HG03460 (cell line): ENCODE measurements at regions not wholly inside any gene's neighbourhood (a gene's known extent, or its start where the extent isn't known, plus 50 kb on each side); places are given as distances from the start of the nearest gene placed in this dataset.

Experiments
- ATAC-seq: cut with Tn5 transposase; IDR thresholded peaks from one replicate; pipeline ENCODE4 v1.9.1; 2021; ENCODE audit not compliant: unreplicated experiment

DNA sequence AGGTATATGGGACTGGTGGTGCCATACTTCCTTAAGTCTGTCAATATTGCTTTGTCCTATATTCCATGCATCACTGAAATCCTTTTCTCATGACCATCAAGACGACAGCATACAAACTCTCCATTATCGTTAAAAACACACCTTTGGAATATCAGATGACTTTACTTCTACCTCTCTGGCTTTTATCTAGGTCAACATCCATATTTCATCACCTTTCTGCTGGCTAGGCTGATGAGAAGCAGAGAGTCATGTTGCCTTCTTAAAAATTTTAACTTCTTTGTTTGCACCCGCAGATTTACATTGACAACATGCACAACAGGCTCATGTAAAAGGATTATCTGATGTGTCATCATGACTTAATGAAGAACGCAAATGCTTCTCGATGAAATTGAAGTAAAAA, 771.4 kb downstream of the OLFM4 start:
- no peak for ATAC-seq

DNA sequence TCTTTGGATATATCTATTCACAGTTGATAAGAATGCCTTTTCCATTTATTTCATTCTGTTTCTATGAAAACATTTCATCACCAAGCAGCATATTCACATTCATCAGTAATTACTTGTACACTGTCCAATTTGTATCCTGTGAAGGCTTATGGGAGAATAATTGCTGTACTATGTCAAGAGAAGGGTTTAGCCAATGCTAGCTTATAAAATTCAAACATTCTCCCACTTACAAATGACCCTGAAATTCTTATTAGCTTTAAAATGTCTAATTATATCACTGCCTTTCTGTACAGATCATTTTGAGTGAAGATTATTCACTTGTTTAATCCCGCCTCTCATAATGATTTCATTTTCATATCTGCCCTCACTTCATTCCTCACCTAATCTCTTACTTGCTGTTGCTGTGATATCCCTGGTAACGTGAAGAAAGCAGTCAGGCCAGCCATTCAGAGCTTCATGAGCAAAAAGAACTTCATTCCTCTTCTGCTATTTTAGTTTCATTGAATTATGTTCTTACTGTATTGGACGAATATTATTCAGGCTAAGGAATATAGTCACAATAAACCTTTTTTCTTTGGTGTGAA, 778.7 kb downstream of the OLFM4 start:
- no peak for ATAC-seq

DNA sequence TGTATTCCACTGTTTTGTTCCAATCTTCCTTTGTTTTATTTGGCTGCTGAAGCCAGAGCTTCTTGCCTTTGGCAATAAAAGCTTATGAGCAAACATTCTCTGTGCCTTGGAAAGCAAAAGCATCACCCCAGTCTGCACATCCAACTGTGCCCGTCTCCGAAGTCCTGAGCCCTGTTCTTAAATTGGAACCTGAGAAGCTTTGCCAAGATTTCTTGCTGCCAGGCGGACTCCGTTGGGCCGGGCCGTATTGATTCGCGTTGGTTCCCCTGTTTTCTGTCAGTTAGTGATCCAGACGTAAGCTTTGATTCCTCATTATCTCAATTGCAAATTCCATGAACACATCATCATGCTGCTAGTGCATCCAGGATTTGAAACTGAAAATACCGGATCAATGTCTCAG, 793.0 kb downstream of the OLFM4 start:
- no peak for ATAC-seq

DNA sequence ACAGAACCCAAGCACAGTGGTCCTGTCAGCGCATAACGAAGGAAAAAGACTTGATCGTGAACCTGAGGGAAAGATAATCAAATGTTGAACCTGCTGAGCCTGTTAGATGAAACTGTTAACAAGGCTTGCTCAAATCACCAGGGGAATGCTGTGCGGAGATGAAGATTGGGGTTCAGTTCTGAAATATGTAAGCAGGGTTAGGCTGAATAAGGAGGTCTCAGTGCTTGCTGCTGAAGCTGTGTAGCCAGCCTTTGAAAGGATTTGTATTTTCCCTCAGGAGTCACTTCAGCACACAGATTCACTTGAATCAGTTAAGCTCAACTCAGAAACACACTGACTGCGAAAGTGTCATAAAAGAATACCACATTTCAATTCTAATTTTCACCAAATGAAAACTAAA, 793.5 kb downstream of the OLFM4 start:
- ATAC-seq: no peak

DNA sequence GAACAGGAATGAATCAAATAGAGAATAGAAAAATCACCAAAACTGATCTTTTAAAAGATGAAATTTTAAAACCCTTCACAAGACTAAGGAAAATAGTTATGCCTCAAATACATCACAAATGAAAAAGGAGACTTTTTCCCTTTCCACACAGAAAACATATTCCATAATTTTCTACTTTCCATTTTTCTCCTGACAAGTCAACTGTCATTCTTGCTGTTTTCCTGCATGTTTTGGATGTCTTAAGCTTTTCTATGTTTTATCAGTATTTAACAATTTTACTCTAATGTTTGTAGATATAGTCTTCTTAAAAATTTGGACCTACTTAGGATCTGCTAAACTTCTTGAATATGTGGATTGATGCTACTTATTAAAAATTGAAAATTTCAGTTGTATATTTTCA, 810.8 kb downstream of the OLFM4 start:
- ATAC-seq: no peak

DNA sequence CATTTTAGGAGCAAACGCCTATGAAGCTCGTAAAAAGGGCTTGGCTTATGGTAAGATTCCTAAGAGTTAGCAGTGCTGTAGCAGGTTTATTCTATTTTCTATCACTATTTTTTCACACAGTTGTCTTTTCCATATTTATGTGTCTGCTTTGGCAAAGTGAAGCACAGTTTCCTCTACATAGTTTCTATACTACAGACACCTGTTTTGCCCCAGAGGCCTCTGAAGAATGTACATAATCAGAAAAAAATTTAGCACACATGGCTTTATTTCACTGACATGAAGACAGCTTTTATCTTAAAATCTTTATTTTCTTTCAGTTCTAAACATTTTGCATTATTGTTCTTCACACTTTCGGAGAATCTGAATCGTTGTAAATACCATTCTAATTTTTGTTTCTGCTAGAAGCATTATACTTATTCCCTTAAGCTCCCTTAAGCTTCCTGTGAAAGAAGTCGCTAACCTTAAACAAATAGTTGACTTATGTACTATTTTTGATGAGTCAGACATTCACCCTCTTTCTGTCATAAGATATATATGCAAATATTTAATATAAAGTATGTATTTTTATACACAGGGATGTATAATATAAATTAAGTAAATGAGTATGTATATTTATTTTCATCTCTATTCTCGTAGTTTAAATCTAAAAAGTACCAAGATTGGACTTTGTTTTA, 816.0 kb downstream of the OLFM4 start:
- ATAC-seq: no peak

DNA sequence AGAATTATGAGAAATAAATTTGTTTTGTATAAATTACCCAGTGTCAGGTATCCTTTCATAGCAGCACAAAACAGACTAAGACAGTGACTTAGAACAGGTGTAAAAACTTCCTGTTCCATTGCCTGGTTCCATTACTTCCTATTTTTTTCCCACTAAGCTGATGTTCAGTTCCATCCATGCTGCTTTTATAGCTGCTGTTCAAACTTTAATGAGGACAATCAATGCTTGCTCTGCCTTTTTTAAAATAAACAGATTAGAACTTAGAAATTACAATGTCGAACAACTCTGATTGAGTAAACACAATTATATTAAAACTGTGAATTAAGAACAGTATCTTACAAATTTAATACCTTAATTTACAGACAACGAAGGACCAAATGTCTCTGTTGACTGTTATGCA, 818.9 kb downstream of the OLFM4 start:
- ATAC-seq: no peak

DNA sequence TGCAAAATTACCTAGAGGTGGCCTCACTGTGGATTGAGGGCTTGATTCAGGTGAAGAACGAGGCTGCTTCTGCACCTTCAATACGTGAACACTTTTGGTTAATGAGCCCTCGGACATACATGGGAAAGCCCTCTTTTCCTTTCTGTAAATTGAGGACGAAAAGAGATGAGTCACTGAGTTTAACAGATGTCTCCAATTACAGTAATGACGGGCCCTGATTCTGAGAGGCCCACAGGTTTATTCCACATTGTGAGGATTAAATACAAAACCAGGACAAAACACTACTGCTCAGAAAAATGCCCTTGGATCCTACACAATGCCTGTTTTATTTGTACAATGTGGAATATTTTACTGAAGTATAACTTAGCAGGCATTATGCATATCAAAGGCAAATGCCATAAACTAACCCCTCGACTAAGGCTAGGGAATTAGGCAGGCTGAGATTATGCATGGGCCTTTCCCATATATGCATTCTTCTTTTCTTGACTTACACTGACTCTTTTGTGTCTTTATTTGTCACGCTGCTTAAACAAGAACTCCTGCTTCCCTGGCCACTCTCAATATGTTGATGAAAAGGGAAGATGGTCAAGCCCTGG, 819.9 kb downstream of the OLFM4 start:
- no peak for ATAC-seq

DNA sequence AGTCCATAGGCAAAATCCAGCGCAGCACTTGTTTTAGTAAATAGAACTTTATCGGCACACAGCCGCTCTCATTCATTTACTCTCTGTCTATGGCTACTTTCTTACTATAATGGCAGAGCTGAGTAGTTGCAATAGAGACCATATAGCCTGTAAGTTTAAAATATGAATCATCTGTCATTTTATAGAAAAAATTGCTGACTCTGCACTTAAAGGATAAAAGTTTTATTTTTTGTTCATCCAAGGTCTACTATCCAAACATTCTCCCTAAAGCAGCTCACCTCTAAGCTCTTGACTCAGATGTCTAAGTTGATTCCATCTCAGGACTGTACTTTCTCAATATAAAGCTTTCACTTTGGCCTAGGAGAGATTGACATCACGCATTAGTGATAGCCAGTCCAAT, 825.7 kb downstream of the OLFM4 start:
- no peak for ATAC-seq

DNA sequence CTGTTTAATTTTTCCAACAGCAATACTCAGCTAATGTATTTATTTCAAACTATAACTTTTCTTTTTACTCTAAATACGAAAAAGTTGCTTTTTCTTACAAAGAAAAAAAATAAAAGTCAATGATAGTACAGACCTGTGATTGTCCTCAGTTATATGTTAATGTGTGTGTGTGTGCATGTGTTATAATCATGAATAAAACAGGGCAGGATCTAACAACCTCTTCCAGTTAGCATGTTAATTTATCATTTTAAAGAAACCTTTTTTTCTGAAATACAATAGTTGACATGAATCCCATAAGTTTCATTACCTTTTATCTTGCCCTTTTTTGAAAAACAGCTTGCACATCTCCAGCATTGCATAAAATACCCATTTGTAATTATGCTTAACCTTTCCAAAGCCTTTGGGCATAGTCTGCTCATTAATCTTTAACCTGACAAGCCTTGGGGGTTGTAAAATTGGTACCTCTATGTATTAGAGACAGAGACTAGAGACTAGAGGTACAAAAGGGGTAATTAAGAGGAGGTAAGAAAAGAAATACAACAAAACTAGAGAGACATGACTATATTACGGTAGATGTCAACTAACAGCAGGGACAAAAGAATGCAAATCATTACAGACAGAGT, 828.1 kb downstream of the OLFM4 start:
- no peak for ATAC-seq

DNA sequence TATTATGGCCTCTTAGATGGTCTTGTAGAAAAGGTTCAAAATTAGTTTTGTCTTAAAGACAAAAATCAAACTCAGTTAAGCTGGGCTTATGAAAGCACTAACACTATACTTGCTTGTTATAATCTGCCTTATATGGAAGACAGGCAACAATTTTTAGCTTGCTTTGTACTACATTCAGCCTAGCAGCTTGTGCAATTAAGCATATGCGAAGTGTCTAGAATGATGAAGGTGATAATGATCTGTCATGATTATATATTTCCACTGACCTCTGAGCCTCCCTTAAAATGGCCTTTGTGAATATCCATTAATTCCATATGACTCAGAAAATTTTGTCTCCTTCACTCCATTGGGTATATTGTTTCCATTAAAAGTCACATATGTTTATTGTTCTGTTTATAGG, 834.9 kb downstream of the OLFM4 start:
- ATAC-seq: no peak

DNA sequence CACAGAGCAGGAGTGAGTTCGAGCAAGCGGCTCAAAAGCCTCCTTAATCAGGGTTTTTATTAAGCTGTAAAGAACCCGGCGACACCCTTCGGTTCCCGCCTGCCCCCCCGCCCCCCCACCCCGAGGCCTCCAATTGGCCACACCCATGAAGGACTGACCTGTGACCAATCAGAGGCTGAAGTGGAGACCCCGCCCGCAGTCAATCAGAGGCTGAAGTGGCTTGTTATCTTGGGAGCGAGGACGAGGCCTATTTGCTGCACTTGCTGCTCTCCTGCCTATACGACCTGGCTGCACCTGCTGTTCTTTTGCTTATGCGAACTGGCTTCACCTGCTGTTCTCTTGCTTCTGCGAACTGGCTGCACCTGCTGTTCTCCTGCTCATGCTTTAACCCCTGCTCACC, 844.9 kb downstream of the OLFM4 start:
- no peak for ATAC-seq

DNA sequence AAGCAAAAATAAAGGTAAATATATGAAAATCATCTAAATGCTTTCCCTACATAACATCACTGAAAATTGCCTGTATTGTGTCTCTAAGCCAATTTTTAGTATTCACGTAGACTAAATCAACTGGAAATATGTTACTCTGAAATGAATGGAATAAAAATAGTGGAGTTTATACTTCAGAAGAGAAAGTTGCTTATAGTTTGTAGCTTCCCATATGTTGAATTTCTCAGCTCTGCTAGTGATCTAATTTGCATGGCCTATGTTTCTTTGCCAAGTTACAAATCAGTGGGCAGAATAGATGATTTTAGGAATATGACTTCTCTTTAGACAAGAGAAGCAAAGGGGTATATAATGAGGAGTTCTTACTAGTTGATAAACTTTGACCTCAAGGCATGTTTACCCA, 850.2 kb downstream of the OLFM4 start:
- ATAC-seq: no peak

DNA sequence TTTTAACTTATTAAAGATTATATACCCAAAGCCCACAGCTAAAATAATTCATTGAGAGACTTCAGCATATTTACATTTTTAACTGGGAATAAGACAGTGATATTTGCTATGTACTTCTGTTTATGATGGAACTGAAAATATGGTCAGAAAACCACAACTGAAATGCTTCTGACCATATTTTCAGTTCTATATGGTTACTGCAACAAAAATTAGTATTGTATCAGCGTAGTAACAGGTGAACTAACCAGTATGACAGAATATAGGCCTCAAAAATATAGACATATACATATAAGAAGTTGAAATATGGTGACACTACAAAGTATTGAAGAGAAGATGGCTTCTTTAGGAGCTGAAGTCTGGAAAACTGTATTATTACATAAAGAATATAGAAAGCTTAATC, 857.4 kb downstream of the OLFM4 start:
- no peak for ATAC-seq

DNA sequence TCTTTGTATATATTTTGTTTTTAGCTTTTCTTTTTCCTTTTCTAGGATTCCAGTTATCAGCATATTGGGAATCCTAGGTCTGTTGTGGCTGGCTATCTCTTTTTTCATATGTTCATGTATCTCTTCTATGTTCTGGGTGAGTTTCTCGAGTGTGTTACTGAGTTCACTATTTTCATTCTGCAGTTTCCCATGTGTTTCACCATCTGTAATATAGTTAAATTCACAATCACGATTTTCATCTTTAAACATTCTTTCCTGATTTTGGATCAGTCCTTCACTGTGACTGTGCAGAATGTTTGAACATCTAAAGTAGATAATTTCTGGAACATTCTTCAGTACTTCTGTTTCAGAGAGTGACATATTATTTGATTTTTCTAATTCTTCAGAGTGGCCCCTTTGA, 862.1 kb downstream of the OLFM4 start:
- ATAC-seq: no peak

DNA sequence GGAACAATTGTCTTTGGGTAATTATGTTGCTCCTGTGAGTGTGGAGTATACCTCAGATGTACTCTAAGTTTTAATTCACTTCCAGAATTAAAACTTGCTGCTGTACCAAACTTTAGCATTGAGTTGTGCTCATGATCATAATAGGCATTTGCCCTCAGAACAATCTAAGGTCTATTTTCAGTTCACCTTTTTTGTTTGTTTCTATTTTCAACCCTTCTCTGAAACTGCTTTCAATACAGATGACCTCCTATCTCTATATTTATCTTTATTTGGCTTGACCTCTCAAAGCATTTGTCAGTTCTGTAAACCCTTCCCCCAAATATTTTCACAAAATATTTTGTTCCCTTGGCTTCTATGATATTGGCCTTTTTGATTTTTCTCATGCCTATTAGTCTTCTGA, 873.0 kb downstream of the OLFM4 start:
- no peak for ATAC-seq

DNA sequence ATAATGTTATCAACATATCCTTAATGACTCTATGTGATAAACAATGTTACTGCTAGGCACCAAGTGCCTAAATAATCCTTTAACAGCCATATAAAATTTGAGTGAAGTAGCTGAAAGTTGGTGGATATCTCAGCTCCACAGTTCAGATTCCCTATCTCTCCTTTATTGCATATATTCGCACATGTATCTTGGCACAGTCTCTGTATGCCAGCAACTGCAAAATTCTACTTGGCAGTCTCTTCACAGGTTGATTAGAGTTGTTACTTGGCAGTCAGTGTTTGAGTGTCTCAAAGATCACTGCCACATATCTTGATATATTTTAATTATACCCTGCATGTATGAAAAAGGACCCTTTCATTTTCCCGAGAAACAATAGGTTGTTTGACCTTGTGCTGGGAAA, 879.3 kb downstream of the OLFM4 start:
- ATAC-seq: no peak

DNA sequence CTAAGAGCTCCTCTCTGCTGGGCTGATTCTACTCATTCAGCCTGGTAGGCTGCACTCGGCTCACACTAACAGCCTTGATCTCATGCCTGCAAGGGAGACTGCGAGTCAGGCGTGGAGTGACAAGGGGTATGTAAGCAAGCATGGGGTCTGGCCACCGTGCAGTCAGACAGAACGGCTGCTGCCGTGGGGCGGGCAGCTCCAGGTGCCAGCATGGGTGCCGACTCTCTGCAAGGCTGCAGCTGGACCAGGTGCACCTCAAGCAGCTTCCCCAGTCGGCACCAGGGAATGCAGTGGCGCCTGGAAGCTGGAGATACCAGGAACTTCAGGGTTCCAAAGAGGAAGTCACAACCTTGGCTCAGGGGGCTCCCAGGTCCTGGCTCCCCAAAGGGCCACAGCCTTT, 892.3 kb downstream of the OLFM4 start:
- ATAC-seq: no peak

DNA sequence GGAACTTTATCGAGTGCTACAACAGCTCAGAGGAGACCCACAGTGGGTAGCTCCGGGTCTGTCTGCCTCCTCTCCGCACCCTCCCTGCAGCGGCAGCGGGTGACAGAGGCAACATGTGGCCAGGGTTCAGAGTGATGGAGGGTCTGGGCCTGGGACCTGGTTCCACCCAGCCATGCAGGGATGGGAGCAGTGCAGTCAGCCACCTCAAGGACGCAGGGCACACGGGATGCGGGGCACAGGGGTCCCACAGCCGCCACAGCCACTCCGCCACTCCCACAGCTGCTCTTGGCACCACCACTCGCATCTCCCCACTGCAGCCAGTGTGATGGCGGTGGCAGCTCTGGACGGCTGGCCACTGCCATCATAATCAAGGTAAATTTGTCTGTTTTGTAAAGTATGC, 892.9 kb downstream of the OLFM4 start:
- no peak for ATAC-seq

DNA sequence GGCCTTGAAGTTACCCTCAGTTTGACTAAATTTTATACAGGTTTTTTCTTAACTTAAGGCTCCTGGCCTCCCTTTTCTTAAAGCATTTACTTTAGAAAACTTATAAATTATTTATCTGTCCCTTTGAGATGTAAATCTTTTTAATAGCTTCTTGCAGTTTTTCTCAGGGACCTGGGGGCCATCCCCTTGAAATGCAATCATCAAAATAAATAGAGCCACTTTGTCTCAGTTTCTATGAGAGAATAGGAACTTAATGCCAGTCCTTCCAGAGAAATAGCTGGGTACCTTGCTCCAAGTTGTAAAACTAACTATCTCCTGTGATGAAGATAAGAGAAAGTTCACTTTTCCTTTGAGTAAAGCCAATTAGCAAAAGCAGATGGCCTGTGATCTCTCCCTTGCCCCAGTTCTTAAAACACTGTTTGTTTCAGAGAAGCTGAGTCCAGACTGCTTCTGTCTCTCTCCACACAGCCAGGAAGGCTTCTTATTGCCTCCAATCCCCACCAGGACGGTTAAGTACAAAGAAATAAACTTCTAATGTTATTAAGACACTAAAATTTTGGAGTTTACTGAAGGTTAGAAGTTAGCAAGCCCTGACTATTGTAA, 913.1 kb downstream of the OLFM4 start:
- no peak for ATAC-seq

DNA sequence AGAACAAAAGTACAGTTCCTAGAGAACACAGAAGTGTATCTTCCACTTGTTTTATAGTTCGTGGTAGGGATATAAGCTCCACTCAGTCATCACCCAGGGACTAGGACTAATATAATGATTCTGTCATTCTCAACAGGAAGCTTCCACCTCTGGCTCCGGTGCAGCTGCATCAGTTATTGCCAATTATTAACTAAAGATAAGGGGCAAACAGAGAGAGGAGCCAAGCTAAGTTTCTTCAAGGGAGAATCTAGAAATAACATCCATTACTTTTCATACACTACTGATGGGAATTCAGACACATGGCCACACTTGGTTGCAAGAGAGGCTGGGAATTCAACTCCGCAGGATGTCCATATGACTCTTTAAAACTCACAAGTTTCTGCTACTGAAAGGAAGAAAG, 917.9 kb downstream of the OLFM4 start:
- ATAC-seq: no peak

DNA sequence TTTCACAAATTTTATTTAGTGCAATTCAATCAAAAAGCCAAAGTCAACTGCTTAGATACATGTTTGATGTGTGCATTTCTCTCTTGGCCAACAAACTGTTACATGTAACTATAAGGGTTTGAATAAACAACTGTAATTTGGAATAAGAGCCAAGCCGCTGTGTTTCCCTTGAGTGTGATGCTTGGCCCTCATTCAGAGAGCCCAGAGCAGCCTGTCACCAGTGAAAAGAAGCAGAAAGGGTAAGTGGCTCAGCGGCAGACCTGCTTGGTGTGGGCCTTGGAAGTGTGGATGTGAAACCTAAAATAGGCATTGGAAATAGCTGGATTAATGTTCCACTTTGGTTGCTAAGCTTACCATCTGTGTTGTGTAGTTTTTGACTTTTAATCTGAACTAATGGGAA, 924.6 kb downstream of the OLFM4 start:
- no peak for ATAC-seq
